ENCODE measurements at regions not wholly inside any gene's neighbourhood (a gene's known extent, or its start where the extent isn't known, plus 50 kb on each side); places are given as distances from the start of the nearest gene placed in this dataset.

GRCh38 chr4:66662620-66663019, 882.7 kb downstream of the CENPC start:
- no peak overlapping the region for H3K4me3 ChIP-seq
- H3K36me3 ChIP-seq, result no peaks in the 10 kb centered on the region
- no peaks in the 10 kb centered on the region for H3K9me3 ChIP-seq
- TF ChIP-seq POLR2A (IDR thresholded peaks at IDR 0.05) (no peak), CTCF (IDR thresholded peaks at IDR 0.05) (no peak), POLR2AphosphoS5 (IDR thresholded peaks at IDR 0.05) (no peak)
- no peak for DNase-seq (ENCODE audit: low spot score in 2 of 2)
- intact Hi-C loops (cut with DNase I; ENCODE audit: low total_unique reads), result no loop called here
- H3K27me3 ChIP-seq, result no peaks in the 10 kb centered on the region
- no peaks in the 10 kb centered on the region for H3K4me1 ChIP-seq
- no peak overlapping the region for H3K27ac ChIP-seq

DNA sequence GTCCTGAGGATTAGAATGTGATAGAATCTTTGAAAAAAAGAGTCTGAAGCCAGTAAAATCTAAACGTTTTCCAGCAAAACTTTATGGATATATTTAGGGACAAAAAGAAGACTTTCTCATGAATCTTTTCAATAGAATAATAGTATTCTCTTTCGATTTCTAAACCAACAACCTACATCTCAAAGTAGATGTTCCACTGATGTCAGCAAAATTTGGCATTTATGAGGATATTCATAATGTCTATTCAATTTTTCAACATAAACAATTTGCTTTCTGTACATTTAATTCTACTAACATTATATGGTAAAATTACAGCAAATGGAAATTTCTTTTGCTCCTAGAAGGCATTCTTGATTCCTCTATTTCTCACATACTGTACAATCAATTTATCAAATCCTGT, 886.5 kb downstream of the CENPC start:
- H3K27ac ChIP-seq, result no peak overlapping the region
- H3K9me3 ChIP-seq, result no peaks in the 10 kb centered on the region
- H3K27me3 ChIP-seq, result no peaks in the 10 kb centered on the region
- H3K4me3 ChIP-seq, result no peak overlapping the region
- H3K4me1 ChIP-seq, result no peaks in the 10 kb centered on the region
- H3K36me3 ChIP-seq, result no peaks in the 10 kb centered on the region
- no peak for DNase-seq (ENCODE audit: low spot score in 2 of 2)
- intact Hi-C loops (cut with DNase I; ENCODE audit: low total_unique reads), result no loop called here
- TF ChIP-seq CTCF (IDR thresholded peaks at IDR 0.05), result no peak
- TF ChIP-seq POLR2A (IDR thresholded peaks at IDR 0.05), result no peak
- TF ChIP-seq POLR2AphosphoS5 (IDR thresholded peaks at IDR 0.05), result no peak

GRCh38 chr4:66655505-66655904, 889.8 kb downstream of the CENPC start:
- Histone ChIP-seq H3K27ac (no peak overlapping the region), H3K36me3 (no peaks in the 10 kb centered on the region), H3K9me3 (no peaks in the 10 kb centered on the region), H3K4me3 (no peak overlapping the region), H3K4me1 (no peaks in the 10 kb centered on the region), H3K27me3 (no peaks in the 10 kb centered on the region)
- intact Hi-C loops (cut with DNase I; ENCODE audit: low total_unique reads), result no loop called here
- no peak for DNase-seq (ENCODE audit: low spot score in 2 of 2)
- TF ChIP-seq POLR2AphosphoS5 (IDR thresholded peaks at IDR 0.05), result no peak
- TF ChIP-seq CTCF (IDR thresholded peaks at IDR 0.05), result no peak
- no peak for TF ChIP-seq POLR2A (IDR thresholded peaks at IDR 0.05)

- TF ChIP-seq CTCF (IDR thresholded peaks at IDR 0.05) (no peak), POLR2AphosphoS5 (IDR thresholded peaks at IDR 0.05) (no peak), POLR2A (IDR thresholded peaks at IDR 0.05) (no peak)
- no peak for DNase-seq (ENCODE audit: low spot score in 2 of 2)
- H3K9me3 ChIP-seq, result no peaks in the 10 kb centered on the region
- no peaks in the 10 kb centered on the region for H3K4me1 ChIP-seq
- no peaks in the 10 kb centered on the region for H3K27me3 ChIP-seq
- no peak overlapping the region for H3K4me3 ChIP-seq
- no peak overlapping the region for H3K27ac ChIP-seq
- intact Hi-C loops (cut with DNase I; ENCODE audit: low total_unique reads), result no loop called here
- no peaks in the 10 kb centered on the region for H3K36me3 ChIP-seq
These were observed 891.4 kb downstream of the CENPC start for GRCh38 chr4:66653937-66654336.

DNA sequence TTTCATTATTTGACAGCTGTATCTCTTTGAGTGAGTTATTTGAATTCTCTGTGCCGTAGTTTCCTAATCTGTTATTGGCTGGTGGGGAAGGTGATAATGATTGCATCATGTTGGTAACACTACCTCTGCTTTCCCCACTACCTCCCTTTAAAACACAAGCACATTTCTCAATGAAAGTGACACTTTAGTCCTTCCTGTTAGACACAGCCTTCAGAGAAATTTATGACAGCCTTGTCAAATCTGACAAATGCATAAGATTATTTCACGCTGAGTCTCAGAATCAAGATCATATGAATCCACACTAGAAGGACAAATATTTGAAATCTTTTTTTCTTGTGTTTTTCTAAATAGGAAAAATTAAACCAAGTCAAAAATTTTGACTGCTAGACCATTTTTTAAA, 896.1 kb downstream of the CENPC start:
- no peaks in the 10 kb centered on the region for H3K9me3 ChIP-seq
- TF ChIP-seq POLR2A (IDR thresholded peaks at IDR 0.05) (no peak), POLR2AphosphoS5 (IDR thresholded peaks at IDR 0.05) (no peak), CTCF (IDR thresholded peaks at IDR 0.05) (no peak)
- H3K4me1 ChIP-seq, result no peaks in the 10 kb centered on the region
- no peaks in the 10 kb centered on the region for H3K36me3 ChIP-seq
- H3K27ac ChIP-seq, result no peak overlapping the region
- no peaks in the 10 kb centered on the region for H3K27me3 ChIP-seq
- no peak overlapping the region for H3K4me3 ChIP-seq
- intact Hi-C loops (cut with DNase I; ENCODE audit: low total_unique reads), result no loop called here
- no peak for DNase-seq (ENCODE audit: low spot score in 2 of 2)

Data from breast epithelium (tissue), 4 donors.